NCI-H187 (cell line): ENCODE measurements at regions not wholly inside any gene's neighbourhood (a gene's known extent, or its start where the extent isn't known, plus 50 kb on each side); places are given as distances from the start of the nearest gene placed in this dataset.

Experiments
- DNase-seq, 2 experiments: peaks; one replicate each; lab custom pipeline; 2025; lab: John Stamatoyannopoulos, UW

- no peak for DNase-seq
These were observed 248.2 kb downstream of the ACTL7B start for GRCh38 chr9:108607607-108608006.

- DNase-seq = no peak
These were observed 249.4 kb downstream of the ACTL7B start for GRCh38 chr9:108606401-108606800.

- DNase-seq = no peak
These were observed 252.6 kb downstream of the ACTL7B start for GRCh38 chr9:108603141-108603540.

- DNase-seq = no peak
These were observed 254.9 kb downstream of the ACTL7B start for GRCh38 chr9:108600896-108601295.

GRCh38 chr9:108599571-108599970 lies 256.2 kb downstream of the ACTL7B start:
- no peak for DNase-seq

GRCh38 chr9:108591121-108591520 lies 264.7 kb downstream of the ACTL7B start:
- no peak for DNase-seq

GRCh38 chr9:108588246-108588645 lies 267.5 kb downstream of the ACTL7B start:
- DNase-seq = no peak

- no peak for DNase-seq
These were observed 269.2 kb downstream of the ACTL7B start for GRCh38 chr9:108586471-108587139.

- DNase-seq = no peak
These were observed 270.9 kb downstream of the ACTL7B start for GRCh38 chr9:108584860-108585259.

GRCh38 chr9:108582726-108583125 lies 273.1 kb downstream of the ACTL7B start:
- no peak for DNase-seq

GRCh38 chr9:108579757-108580439 lies 275.9 kb downstream of the ACTL7B start:
- DNase-seq = no peak

- DNase-seq = no peak
These were observed 280.5 kb downstream of the ACTL7B start for GRCh38 chr9:108575276-108575675.

- no peak for DNase-seq
These were observed 286.2 kb downstream of the ACTL7B start for GRCh38 chr9:108569624-108570023.

- DNase-seq = no peak
These were observed 287.7 kb downstream of the ACTL7B start for GRCh38 chr9:108568093-108568492.

- DNase-seq = no peak
These were observed 288.2 kb downstream of the ACTL7B start for GRCh38 chr9:108567571-108567970.

GRCh38 chr9:108565651-108566378 lies 290.0 kb downstream of the ACTL7B start:
- DNase-seq = peak; percentile 15 to 49

- DNase-seq = no peak
These were observed 293.6 kb downstream of the ACTL7B start for GRCh38 chr9:108562176-108562575.

- no peak for DNase-seq
These were observed 296.4 kb downstream of the ACTL7B start for GRCh38 chr9:108559432-108559831.

- no peak for DNase-seq
These were observed 301.0 kb downstream of the ACTL7B start for GRCh38 chr9:108554831-108555230.

- no peak for DNase-seq
These were observed 302.6 kb downstream of the ACTL7B start for GRCh38 chr9:108553111-108553635.

- no peak for DNase-seq
These were observed 303.2 kb downstream of the ACTL7B start for GRCh38 chr9:108552459-108553040.
